ENCODE measurements at regions not wholly inside any gene's neighbourhood (a gene's known extent, or its start where the extent isn't known, plus 50 kb on each side); places are given as distances from the start of the nearest gene placed in this dataset.

DNA sequence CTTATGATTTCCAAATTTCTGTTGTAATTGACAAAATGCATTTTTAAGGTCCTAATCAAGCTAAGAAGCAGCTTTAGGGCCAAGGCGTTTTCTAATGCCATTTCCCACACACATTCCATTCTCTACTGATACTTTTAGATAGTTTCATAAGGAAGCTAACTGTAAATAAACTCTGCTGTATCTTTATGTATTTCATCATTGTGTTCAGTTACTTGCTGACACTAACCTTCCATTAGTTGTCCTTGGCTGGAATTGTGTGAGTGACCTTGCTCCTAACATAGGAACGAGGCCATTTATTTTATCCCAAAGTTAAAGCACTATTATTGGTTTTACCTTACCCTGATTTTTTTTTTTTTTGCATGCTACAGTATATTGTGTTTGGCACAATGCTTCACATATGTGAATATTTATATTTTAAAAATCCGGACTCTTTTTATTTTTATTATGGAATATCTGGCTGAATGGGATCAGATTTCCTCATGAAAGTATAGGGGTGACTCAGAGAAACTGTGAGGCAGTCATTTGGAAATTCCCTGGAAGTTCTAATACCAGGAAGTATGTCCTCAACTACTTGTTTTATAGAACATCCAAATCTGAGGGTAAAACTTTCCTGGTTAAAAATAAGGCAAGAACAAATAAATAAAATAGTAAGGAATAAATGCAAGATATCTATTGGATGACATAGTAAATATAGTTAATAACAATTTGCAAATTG is 62.7 kb upstream of the SORBS2 start:
- Mint-ChIP-seq H3K9me3 (no peaks in the 10 kb centered on the region), H3K27ac (no peak overlapping the region), H3K36me3 (no peaks in the 10 kb centered on the region), H3K27me3 (ENCODE audit: low read depth) (no peaks in the 10 kb centered on the region), H3K4me3 (no peak overlapping the region), H3K4me1 (peaks cover 21% of the 10 kb centered on the region)
- ChIA-PET CTCF (no interaction called here), POLR2A (no interaction called here)
- ATAC-seq (no peak), DNase-seq (ENCODE audit: low spot score) (no peak)
- TF ChIP-seq, protein P1, sequence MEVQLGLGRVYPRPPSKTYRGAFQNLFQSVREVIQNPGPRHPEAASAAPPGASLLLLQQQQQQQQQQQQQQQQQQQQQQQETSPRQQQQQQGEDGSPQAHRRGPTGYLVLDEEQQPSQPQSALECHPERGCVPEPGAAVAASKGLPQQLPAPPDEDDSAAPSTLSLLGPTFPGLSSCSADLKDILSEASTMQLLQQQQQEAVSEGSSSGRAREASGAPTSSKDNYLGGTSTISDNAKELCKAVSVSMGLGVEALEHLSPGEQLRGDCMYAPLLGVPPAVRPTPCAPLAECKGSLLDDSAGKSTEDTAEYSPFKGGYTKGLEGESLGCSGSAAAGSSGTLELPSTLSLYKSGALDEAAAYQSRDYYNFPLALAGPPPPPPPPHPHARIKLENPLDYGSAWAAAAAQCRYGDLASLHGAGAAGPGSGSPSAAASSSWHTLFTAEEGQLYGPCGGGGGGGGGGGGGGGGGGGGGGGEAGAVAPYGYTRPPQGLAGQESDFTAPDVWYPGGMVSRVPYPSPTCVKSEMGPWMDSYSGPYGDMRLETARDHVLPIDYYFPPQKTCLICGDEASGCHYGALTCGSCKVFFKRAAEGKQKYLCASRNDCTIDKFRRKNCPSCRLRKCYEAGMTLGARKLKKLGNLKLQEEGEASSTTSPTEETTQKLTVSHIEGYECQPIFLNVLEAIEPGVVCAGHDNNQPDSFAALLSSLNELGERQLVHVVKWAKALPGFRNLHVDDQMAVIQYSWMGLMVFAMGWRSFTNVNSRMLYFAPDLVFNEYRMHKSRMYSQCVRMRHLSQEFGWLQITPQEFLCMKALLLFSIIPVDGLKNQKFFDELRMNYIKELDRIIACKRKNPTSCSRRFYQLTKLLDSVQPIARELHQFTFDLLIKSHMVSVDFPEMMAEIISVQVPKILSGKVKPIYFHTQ (CRISPR knock-in tag; IDR thresholded peaks at IDR 0.05) = no peak
- no peak for TF ChIP-seq PRRX2 (CRISPR knock-in tag; IDR thresholded peaks at IDR 0.05)
- TF ChIP-seq, protein P2, sequence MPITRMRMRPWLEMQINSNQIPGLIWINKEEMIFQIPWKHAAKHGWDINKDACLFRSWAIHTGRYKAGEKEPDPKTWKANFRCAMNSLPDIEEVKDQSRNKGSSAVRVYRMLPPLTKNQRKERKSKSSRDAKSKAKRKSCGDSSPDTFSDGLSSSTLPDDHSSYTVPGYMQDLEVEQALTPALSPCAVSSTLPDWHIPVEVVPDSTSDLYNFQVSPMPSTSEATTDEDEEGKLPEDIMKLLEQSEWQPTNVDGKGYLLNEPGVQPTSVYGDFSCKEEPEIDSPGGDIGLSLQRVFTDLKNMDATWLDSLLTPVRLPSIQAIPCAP (CRISPR knock-in tag; IDR thresholded peaks at IDR 0.05) = no peak
- TF ChIP-seq, protein P3, sequence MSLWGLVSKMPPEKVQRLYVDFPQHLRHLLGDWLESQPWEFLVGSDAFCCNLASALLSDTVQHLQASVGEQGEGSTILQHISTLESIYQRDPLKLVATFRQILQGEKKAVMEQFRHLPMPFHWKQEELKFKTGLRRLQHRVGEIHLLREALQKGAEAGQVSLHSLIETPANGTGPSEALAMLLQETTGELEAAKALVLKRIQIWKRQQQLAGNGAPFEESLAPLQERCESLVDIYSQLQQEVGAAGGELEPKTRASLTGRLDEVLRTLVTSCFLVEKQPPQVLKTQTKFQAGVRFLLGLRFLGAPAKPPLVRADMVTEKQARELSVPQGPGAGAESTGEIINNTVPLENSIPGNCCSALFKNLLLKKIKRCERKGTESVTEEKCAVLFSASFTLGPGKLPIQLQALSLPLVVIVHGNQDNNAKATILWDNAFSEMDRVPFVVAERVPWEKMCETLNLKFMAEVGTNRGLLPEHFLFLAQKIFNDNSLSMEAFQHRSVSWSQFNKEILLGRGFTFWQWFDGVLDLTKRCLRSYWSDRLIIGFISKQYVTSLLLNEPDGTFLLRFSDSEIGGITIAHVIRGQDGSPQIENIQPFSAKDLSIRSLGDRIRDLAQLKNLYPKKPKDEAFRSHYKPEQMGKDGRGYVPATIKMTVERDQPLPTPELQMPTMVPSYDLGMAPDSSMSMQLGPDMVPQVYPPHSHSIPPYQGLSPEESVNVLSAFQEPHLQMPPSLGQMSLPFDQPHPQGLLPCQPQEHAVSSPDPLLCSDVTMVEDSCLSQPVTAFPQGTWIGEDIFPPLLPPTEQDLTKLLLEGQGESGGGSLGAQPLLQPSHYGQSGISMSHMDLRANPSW (CRISPR knock-in tag; conservative IDR thresholded peaks at IDR 0.05; ENCODE audit: low read depth) = no peak
- no peak for TF ChIP-seq ZNF671 (CRISPR knock-in tag; IDR thresholded peaks at IDR 0.05)
- TF ChIP-seq CREM (CRISPR knock-in tag; IDR thresholded peaks at IDR 0.05) = no peak
- TF ChIP-seq, protein P4, sequence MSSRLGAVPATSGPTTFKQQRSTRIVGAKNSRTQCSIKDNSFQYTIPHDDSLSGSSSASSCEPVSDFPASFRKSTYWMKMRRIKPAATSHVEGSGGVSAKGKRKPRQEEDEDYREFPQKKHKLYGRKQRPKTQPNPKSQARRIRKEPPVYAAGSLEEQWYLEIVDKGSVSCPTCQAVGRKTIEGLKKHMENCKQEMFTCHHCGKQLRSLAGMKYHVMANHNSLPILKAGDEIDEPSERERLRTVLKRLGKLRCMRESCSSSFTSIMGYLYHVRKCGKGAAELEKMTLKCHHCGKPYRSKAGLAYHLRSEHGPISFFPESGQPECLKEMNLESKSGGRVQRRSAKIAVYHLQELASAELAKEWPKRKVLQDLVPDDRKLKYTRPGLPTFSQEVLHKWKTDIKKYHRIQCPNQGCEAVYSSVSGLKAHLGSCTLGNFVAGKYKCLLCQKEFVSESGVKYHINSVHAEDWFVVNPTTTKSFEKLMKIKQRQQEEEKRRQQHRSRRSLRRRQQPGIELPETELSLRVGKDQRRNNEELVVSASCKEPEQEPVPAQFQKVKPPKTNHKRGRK (CRISPR knock-in tag; IDR thresholded peaks at IDR 0.05; ENCODE audit: borderline replicate concordance) = no peak
- no peak for TF ChIP-seq SOX15 (CRISPR knock-in tag; IDR thresholded peaks at IDR 0.05)
- no peak for TF ChIP-seq KAT7 (CRISPR knock-in tag; IDR thresholded peaks at IDR 0.05; ENCODE audit: borderline replicate concordance)
- TF ChIP-seq, protein P5, sequence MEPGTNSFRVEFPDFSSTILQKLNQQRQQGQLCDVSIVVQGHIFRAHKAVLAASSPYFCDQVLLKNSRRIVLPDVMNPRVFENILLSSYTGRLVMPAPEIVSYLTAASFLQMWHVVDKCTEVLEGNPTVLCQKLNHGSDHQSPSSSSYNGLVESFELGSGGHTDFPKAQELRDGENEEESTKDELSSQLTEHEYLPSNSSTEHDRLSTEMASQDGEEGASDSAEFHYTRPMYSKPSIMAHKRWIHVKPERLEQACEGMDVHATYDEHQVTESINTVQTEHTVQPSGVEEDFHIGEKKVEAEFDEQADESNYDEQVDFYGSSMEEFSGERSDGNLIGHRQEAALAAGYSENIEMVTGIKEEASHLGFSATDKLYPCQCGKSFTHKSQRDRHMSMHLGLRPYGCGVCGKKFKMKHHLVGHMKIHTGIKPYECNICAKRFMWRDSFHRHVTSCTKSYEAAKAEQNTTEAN (CRISPR knock-in tag; IDR thresholded peaks at IDR 0.05) = no peak
- TF ChIP-seq, protein P6, sequence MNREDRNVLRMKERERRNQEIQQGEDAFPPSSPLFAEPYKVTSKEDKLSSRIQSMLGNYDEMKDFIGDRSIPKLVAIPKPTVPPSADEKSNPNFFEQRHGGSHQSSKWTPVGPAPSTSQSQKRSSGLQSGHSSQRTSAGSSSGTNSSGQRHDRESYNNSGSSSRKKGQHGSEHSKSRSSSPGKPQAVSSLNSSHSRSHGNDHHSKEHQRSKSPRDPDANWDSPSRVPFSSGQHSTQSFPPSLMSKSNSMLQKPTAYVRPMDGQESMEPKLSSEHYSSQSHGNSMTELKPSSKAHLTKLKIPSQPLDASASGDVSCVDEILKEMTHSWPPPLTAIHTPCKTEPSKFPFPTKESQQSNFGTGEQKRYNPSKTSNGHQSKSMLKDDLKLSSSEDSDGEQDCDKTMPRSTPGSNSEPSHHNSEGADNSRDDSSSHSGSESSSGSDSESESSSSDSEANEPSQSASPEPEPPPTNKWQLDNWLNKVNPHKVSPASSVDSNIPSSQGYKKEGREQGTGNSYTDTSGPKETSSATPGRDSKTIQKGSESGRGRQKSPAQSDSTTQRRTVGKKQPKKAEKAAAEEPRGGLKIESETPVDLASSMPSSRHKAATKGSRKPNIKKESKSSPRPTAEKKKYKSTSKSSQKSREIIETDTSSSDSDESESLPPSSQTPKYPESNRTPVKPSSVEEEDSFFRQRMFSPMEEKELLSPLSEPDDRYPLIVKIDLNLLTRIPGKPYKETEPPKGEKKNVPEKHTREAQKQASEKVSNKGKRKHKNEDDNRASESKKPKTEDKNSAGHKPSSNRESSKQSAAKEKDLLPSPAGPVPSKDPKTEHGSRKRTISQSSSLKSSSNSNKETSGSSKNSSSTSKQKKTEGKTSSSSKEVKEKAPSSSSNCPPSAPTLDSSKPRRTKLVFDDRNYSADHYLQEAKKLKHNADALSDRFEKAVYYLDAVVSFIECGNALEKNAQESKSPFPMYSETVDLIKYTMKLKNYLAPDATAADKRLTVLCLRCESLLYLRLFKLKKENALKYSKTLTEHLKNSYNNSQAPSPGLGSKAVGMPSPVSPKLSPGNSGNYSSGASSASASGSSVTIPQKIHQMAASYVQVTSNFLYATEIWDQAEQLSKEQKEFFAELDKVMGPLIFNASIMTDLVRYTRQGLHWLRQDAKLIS (CRISPR knock-in tag; IDR thresholded peaks at IDR 0.05; ENCODE audit: borderline replicate concordance) = no peak
- no peak for TF ChIP-seq NFATC4 (CRISPR knock-in tag; IDR thresholded peaks at IDR 0.05)
- TF ChIP-seq GRHL2 (CRISPR knock-in tag; IDR thresholded peaks at IDR 0.05; ENCODE audit: insufficient replicate concordance, severe bottlenecking) = no peak
- no peak for TF ChIP-seq ELF4 (CRISPR knock-in tag; IDR thresholded peaks at IDR 0.05; ENCODE audit: low read depth)
- TF ChIP-seq IRF2 (CRISPR knock-in tag; IDR thresholded peaks at IDR 0.05; ENCODE audit: borderline replicate concordance, low read depth) = no peak
- TF ChIP-seq NR3C1 (CRISPR knock-in tag; conservative IDR thresholded peaks at IDR 0.05; ENCODE audit: low read depth) = no peak
- TF ChIP-seq, protein P7, sequence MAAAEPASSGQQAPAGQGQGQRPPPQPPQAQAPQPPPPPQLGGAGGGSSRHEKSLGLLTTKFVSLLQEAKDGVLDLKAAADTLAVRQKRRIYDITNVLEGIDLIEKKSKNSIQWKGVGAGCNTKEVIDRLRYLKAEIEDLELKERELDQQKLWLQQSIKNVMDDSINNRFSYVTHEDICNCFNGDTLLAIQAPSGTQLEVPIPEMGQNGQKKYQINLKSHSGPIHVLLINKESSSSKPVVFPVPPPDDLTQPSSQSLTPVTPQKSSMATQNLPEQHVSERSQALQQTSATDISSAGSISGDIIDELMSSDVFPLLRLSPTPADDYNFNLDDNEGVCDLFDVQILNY (CRISPR knock-in tag; IDR thresholded peaks at IDR 0.05) = no peak
- no peak for TF ChIP-seq RORB (CRISPR knock-in tag; IDR thresholded peaks at IDR 0.05)
- TF ChIP-seq, protein P8, sequence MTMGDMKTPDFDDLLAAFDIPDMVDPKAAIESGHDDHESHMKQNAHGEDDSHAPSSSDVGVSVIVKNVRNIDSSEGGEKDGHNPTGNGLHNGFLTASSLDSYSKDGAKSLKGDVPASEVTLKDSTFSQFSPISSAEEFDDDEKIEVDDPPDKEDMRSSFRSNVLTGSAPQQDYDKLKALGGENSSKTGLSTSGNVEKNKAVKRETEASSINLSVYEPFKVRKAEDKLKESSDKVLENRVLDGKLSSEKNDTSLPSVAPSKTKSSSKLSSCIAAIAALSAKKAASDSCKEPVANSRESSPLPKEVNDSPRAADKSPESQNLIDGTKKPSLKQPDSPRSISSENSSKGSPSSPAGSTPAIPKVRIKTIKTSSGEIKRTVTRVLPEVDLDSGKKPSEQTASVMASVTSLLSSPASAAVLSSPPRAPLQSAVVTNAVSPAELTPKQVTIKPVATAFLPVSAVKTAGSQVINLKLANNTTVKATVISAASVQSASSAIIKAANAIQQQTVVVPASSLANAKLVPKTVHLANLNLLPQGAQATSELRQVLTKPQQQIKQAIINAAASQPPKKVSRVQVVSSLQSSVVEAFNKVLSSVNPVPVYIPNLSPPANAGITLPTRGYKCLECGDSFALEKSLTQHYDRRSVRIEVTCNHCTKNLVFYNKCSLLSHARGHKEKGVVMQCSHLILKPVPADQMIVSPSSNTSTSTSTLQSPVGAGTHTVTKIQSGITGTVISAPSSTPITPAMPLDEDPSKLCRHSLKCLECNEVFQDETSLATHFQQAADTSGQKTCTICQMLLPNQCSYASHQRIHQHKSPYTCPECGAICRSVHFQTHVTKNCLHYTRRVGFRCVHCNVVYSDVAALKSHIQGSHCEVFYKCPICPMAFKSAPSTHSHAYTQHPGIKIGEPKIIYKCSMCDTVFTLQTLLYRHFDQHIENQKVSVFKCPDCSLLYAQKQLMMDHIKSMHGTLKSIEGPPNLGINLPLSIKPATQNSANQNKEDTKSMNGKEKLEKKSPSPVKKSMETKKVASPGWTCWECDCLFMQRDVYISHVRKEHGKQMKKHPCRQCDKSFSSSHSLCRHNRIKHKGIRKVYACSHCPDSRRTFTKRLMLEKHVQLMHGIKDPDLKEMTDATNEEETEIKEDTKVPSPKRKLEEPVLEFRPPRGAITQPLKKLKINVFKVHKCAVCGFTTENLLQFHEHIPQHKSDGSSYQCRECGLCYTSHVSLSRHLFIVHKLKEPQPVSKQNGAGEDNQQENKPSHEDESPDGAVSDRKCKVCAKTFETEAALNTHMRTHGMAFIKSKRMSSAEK (CRISPR knock-in tag; IDR thresholded peaks at IDR 0.05; ENCODE audit: borderline replicate concordance) = no peak
